ELF-1 (cell line): ENCODE measurements at regions not wholly inside any gene's neighbourhood (a gene's known extent, or its start where the extent isn't known, plus 50 kb on each side); places are given as distances from the start of the nearest gene placed in this dataset.
"Not testable (repeated sequence)": the region's sequence is repeated elsewhere in the genome, so short reads cannot be mapped to it uniquely, and the experiment has no call there.

Experiments used
- DNase-seq: peaks from one replicate; pipeline ENCODE4 v3.0.0-alpha.2; 2016; ENCODE audit warnings: low read depth, low spot score

- DNase-seq: no peak
These were observed 105.7 kb upstream of the CXorf66 start for GRCh38 chrX:140071037-140071436.

- no peak for DNase-seq
These were observed 100.8 kb upstream of the CXorf66 start for GRCh38 chrX:140065961-140066662.

- DNase-seq: no peak
These were observed 99.7 kb upstream of the CXorf66 start for GRCh38 chrX:140064993-140065392.

- DNase-seq: peak; percentile 93
These were observed 91.7 kb upstream of the CXorf66 start for GRCh38 chrX:140057001-140057411.

- DNase-seq: no peak
These were observed 88.5 kb upstream of the CXorf66 start for GRCh38 chrX:140053846-140054245.

- DNase-seq: no peak
These were observed 85.6 kb upstream of the CXorf66 start for GRCh38 chrX:140050906-140051305.

- peak; percentile 13 for DNase-seq
These were observed 75.1 kb upstream of the CXorf66 start for GRCh38 chrX:140040386-140040785.

GRCh38 chrX:140038842-140039241 is 73.5 kb upstream of the CXorf66 start:
- no peak for DNase-seq

GRCh38 chrX:140034916-140035315 is 69.6 kb upstream of the CXorf66 start:
- no peak for DNase-seq

- no peak for DNase-seq
These were observed 57.2 kb upstream of the CXorf66 start for GRCh38 chrX:140022482-140022881.

GRCh38 chrX:140019134-140019533 is 53.8 kb upstream of the CXorf66 start:
- DNase-seq: not testable (repeated sequence)
